IMR-90 (cell line): ENCODE measurements at regions not wholly inside any gene's neighbourhood (a gene's known extent, or its start where the extent isn't known, plus 50 kb on each side); places are given as distances from the start of the nearest gene placed in this dataset.

Experiments used
- ATAC-seq: fragments of 200-7000 bp; cut with Tn5 transposase; 2 replicates; pipeline ENCODE4 v1.9.1; 2020; ENCODE audit warnings: low read depth, mild to moderate bottlenecking, moderate library complexity
- BruUV-seq: library from RNA; stranded (reverse); fragments of 400-500 nt; replicated peaks from 2 replicates; lab custom pipeline; 2021; lab: Mats Ljungman, UMichigan
- CTCF ChIA-PET: fragments of 300-600 bp; formaldehyde crosslinking; extraction: SDS; loops from one replicate; lab custom pipeline; 2021; ENCODE audit warnings: antibody characterized with exemption; lab: Yijun Ruan, JAX
- POLR2A ChIA-PET: fragments of 300-600 bp; sonication (Branson Sonifier 250); formaldehyde crosslinking; loops from one replicate; lab custom pipeline; 2022; ENCODE audit warnings: antibody characterized with exemption; ENCODE audit not compliant: unreplicated experiment; lab: Charles Lee
- DNase-seq: peaks from one replicate; pipeline ENCODE4 v3.0.0; 2013
- H2AFZ ChIP-seq: replicated peaks from 2 replicates; pipeline ENCODE3; 2013; ENCODE audit warnings: low read length, mild to moderate bottlenecking; ENCODE audit not compliant: poor library complexity
- H2AK5ac ChIP-seq: 2 replicates; pipeline ENCODE4 v1.6.1; 2013; ENCODE audit warnings: low read depth, low read length, inconsistent platforms
- H2AK9ac ChIP-seq: replicated peaks from 2 replicates; pipeline ENCODE3; 2013; ENCODE audit warnings: mild to moderate bottlenecking, low read depth, low read length, moderate library complexity; ENCODE audit not compliant: poor library complexity
- H2BK120ac ChIP-seq: 2 replicates; pipeline ENCODE4 v1.6.1; 2013; ENCODE audit warnings: low read depth, low read length, inconsistent platforms
- H2BK15ac ChIP-seq: 3 replicates; pipeline ENCODE4 v1.6.1; 2013; ENCODE audit warnings: low read depth, low read length, inconsistent platforms
- H2BK20ac ChIP-seq: 2 replicates; pipeline ENCODE4 v1.6.1; 2013; ENCODE audit warnings: low read depth, mild to moderate bottlenecking, inconsistent platforms, low read length, moderate library complexity
- H2BK5ac ChIP-seq: 2 replicates; pipeline ENCODE4 v1.6.1; 2013; ENCODE audit warnings: mild to moderate bottlenecking, low read depth, low read length, inconsistent platforms; ENCODE audit not compliant: poor library complexity, severe bottlenecking
- H3K14ac ChIP-seq: replicated peaks from 2 replicates; pipeline ENCODE4 v1.6.1; 2013; ENCODE audit warnings: low read depth, low read length, inconsistent platforms
- H3K18ac ChIP-seq: 2 replicates; pipeline ENCODE4 v1.6.1; 2013; ENCODE audit warnings: low read depth, low read length, control low read depth
- H3K23ac ChIP-seq: 2 replicates; pipeline ENCODE4 v1.6.1; 2013; ENCODE audit warnings: low read depth, low read length, inconsistent platforms
- H3K27ac ChIP-seq: 2 replicates; pipeline ENCODE4 v1.5.1; 2013; ENCODE audit warnings: mild to moderate bottlenecking, control low read depth, low read length; ENCODE audit not compliant: insufficient read depth
- H3K27me3 ChIP-seq: 2 replicates; pipeline ENCODE4 v1.6.1; 2013; ENCODE audit warnings: low read length; ENCODE audit not compliant: control insufficient read depth, insufficient read depth
- H3K36me3 ChIP-seq: 2 replicates; pipeline ENCODE4 v1.6.1; 2013; ENCODE audit warnings: low read length, mixed read lengths; ENCODE audit not compliant: control insufficient read depth, insufficient read depth
- H3K4ac ChIP-seq: 2 replicates; pipeline ENCODE4 v1.6.1; 2013; ENCODE audit warnings: low read depth, low read length, inconsistent platforms
- H3K4me1 ChIP-seq: 2 replicates; pipeline ENCODE4 v1.6.1; 2013; ENCODE audit warnings: low read length, mixed read lengths; ENCODE audit not compliant: control insufficient read depth, insufficient read depth
- H3K4me2 ChIP-seq: 2 replicates; pipeline ENCODE4 v1.6.1; 2013; ENCODE audit warnings: low read depth, mild to moderate bottlenecking, control low read depth, low read length, moderate library complexity
- H3K4me3 ChIP-seq: 2 replicates; pipeline ENCODE4 v1.5.1; 2013; ENCODE audit warnings: low read depth, mild to moderate bottlenecking, control low read depth, low read length, moderate library complexity; ENCODE audit not compliant: insufficient read depth
- H3K56ac ChIP-seq: 2 replicates; pipeline ENCODE4 v1.6.1; 2013; ENCODE audit warnings: low read length, inconsistent platforms; ENCODE audit not compliant: insufficient read depth; ENCODE audit errors: extremely low read depth
- H3K79me1 ChIP-seq, 2 experiments: 2 replicates each; pipeline ENCODE4 v1.6.1; 2013; ENCODE audit warnings: low read length in 2 of 2, inconsistent platforms in 1 of 2, low read depth in 1 of 2
- H3K9ac ChIP-seq: 2 replicates; pipeline ENCODE4 v1.6.1; 2013; ENCODE audit warnings: low read depth, low read length, control low read depth
- H3K9me1 ChIP-seq: 2 replicates; pipeline ENCODE4 v1.6.1; 2013; ENCODE audit warnings: low read length, inconsistent platforms; ENCODE audit not compliant: insufficient read depth
- H3K9me3 ChIP-seq: 2 replicates; pipeline ENCODE4 v1.6.1; 2013; ENCODE audit warnings: low read length; ENCODE audit not compliant: control insufficient read depth, insufficient read depth
- H4K20me1 ChIP-seq: 2 replicates; pipeline ENCODE4 v1.6.1; 2013; ENCODE audit warnings: low read length, inconsistent platforms; ENCODE audit not compliant: insufficient read depth
- H4K5ac ChIP-seq: 2 replicates; pipeline ENCODE4 v1.6.1; 2013; ENCODE audit warnings: mild to moderate bottlenecking, low read depth, low read length, control low read depth
- H4K8ac ChIP-seq, 2 experiments: 2 replicates each; pipeline ENCODE4 v1.6.1; 2013; ENCODE audit warnings: low read depth in 2 of 2, low read length in 2 of 2, control low read depth in 1 of 2, inconsistent platforms in 1 of 2
- H4K91ac ChIP-seq: 2 replicates; pipeline ENCODE4 v1.6.1; 2013; ENCODE audit warnings: low read depth, low read length, inconsistent platforms; ENCODE audit not compliant: insufficient read depth
- BHLHE40 ChIP-seq: fragments of 150-350 bp; IDR thresholded peaks from 2 replicates; pipeline ENCODE4 v1.6.1; 2016; ENCODE audit warnings: mild to moderate bottlenecking, low read depth, low read length
- CEBPB ChIP-seq: IDR thresholded peaks from 2 replicates; pipeline ENCODE4 v1.6.1; 2012; ENCODE audit warnings: low read depth, low read length, improper control_type of control experiment
- CHD1 ChIP-seq: IDR thresholded peaks from 2 replicates; pipeline ENCODE4 v1.6.1; 2012; ENCODE audit warnings: low read depth, low read length, improper control_type of control experiment
- FOS ChIP-seq: fragments of 150-350 bp; IDR thresholded peaks from 2 replicates; pipeline ENCODE4 v1.6.1; 2016; ENCODE audit warnings: low read depth, low read length
- RCOR1 ChIP-seq: IDR thresholded peaks from 2 replicates; pipeline ENCODE4 v1.6.1; 2012; ENCODE audit warnings: mild to moderate bottlenecking, low read length, improper control_type of control experiment; ENCODE audit not compliant: insufficient replicate concordance
- RFX5 ChIP-seq: IDR thresholded peaks from 2 replicates; pipeline ENCODE4 v1.8.0; 2012; ENCODE audit warnings: low read depth, mild to moderate bottlenecking, low read length, moderate library complexity
- WGBS, 2 experiments: methylation state at CpG; one replicate each; pipeline versions ENCODE4 v1.1.5 to v1.1.7; 2013; ENCODE audit warnings: missing lambda C conversion rate in 2 of 2; ENCODE audit not compliant: insufficient read length in 1 of 2; ENCODE audit errors: extremely low coverage in 2 of 2; 5-methylcytosine and 5-hydroxymethylcytosine counted together
- dilution Hi-C: fragments of 300-500 bp; cut with HindIII; formaldehyde crosslinking; loops from one replicate; pipeline ENCODE4 v1.14.3; 2018; ENCODE audit warnings: low sequenced_read_pairs; ENCODE audit not compliant: unreplicated experiment
- in situ Hi-C: fragments of 300-500 bp; cut with MboI; formaldehyde crosslinking; loops from 3 replicates; pipeline ENCODE4 v1.14.3; 2019; ENCODE audit warnings: low sequenced_read_pairs, inconsistent platforms, mixed read lengths
- intact Hi-C: fragments of 100-400 bp; cut with micrococcal nuclease; formaldehyde crosslinking; loops from 2 replicates; pipeline ENCODE4 v1.10.0; 2022
- TF ChIP-seq, protein P1 (sequence below): fragments of 150-350 bp; IDR thresholded peaks from 2 replicates; pipeline ENCODE4 v1.6.1; 2017; ENCODE audit warnings: mild to moderate bottlenecking, antibody characterized with exemption, low read length, low read depth
- TF ChIP-seq, protein P2 (sequence below): conservative IDR thresholded peaks from 2 replicates; pipeline ENCODE4 v1.5.1; 2012; ENCODE audit warnings: mild to moderate bottlenecking, low read depth, low read length, improper control_type of control experiment

DNA sequence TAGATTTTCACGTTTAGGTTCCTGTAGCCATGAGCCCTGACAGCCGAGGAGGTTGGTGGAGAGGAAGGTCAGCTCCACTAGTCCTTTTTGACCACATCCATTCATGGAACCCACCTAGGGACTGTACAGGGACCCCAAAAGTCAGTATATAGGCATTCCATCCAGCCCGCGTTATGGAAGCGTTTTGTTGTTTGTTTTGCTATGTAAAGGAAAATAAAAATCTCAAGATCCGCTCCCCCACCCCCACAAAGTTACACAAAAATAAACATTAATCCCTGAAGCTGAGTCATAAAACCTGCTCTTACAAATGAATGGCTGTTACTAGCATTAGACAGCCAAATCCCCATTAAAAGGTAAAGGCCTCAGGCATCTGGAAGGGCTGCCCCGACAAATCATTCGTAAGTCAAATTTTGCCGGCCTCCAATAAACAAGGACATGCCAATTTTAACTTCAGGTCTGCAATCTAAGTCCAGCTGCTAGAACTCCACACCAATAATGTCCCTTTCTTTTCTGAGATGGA, 292.9 kb downstream of the MED10 start:
- no peaks in the 10 kb centered on the region for H3K27me3 ChIP-seq
- H3K4me3 ChIP-seq = no peak overlapping the region
- no peak overlapping the region for H3K9ac ChIP-seq
- no peak overlapping the region for H4K8ac ChIP-seq
- ChIA-PET CTCF (no interaction called here), POLR2A (no interaction called here)
- H4K20me1 ChIP-seq = no peaks in the 10 kb centered on the region
- H2AK5ac ChIP-seq = no peak overlapping the region
- no peak overlapping the region for H2BK20ac ChIP-seq
- WGBS, 2 experiments = 76% methylated on average over 3 of the region's 9 CpGs; no CpG with 5 or more reads in 1 of the 2 experiments
- no peaks in the 10 kb centered on the region for H3K9me1 ChIP-seq
- no peaks in the 10 kb centered on the region for H3K79me1 ChIP-seq
- no peak overlapping the region for H4K5ac ChIP-seq
- no peak for DNase-seq
- no peak overlapping the region for H2BK120ac ChIP-seq
- H4K91ac ChIP-seq = no peak overlapping the region
- no peaks in the 10 kb centered on the region for H3K4me1 ChIP-seq
- no peak overlapping the region for H2AK9ac ChIP-seq
- in situ Hi-C loops = no loop called here
- dilution Hi-C loops = no loop called here
- no peak overlapping the region for H3K27ac ChIP-seq
- TF ChIP-seq, protein P1, sequence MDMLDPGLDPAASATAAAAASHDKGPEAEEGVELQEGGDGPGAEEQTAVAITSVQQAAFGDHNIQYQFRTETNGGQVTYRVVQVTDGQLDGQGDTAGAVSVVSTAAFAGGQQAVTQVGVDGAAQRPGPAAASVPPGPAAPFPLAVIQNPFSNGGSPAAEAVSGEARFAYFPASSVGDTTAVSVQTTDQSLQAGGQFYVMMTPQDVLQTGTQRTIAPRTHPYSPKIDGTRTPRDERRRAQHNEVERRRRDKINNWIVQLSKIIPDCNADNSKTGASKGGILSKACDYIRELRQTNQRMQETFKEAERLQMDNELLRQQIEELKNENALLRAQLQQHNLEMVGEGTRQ = no peak
- no peak for TF ChIP-seq RFX5
- TF ChIP-seq, protein P2, sequence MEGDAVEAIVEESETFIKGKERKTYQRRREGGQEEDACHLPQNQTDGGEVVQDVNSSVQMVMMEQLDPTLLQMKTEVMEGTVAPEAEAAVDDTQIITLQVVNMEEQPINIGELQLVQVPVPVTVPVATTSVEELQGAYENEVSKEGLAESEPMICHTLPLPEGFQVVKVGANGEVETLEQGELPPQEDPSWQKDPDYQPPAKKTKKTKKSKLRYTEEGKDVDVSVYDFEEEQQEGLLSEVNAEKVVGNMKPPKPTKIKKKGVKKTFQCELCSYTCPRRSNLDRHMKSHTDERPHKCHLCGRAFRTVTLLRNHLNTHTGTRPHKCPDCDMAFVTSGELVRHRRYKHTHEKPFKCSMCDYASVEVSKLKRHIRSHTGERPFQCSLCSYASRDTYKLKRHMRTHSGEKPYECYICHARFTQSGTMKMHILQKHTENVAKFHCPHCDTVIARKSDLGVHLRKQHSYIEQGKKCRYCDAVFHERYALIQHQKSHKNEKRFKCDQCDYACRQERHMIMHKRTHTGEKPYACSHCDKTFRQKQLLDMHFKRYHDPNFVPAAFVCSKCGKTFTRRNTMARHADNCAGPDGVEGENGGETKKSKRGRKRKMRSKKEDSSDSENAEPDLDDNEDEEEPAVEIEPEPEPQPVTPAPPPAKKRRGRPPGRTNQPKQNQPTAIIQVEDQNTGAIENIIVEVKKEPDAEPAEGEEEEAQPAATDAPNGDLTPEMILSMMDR = no peak
- TF ChIP-seq CEBPB = no peak
- TF ChIP-seq RCOR1 = no peak
- TF ChIP-seq CHD1 = no peak
- no peak for TF ChIP-seq FOS
- no peak for TF ChIP-seq BHLHE40
- peak overlapping the region; percentile 8 for H2AFZ ChIP-seq
- H3K18ac ChIP-seq = no peak overlapping the region
- no peaks in the 10 kb centered on the region for H3K36me3 ChIP-seq
- peaks cover 44% of the 10 kb centered on the region for H3K9me3 ChIP-seq
- H3K4me2 ChIP-seq = no peak overlapping the region
- no peak for ATAC-seq
- no peak overlapping the region for H3K4ac ChIP-seq
- H2BK5ac ChIP-seq = no peak overlapping the region
- no peak overlapping the region for H3K56ac ChIP-seq
- H2BK15ac ChIP-seq = no peak overlapping the region
- no peak overlapping the region for H3K23ac ChIP-seq
- no TSS peak for BruUV-seq
- intact Hi-C loops = no loop called here
- no peak overlapping the region for H3K14ac ChIP-seq
